Stimulated activated effector memory CD8-positive, alpha-beta T cell treated with anti-CD3 and anti-CD28 coated beads, Interleukin-12 subunit alpha, Interleukin-12 subunit beta, amount 100 ng/mL, for 72 hours (primary cell): ENCODE measurements at regions not wholly inside any gene's neighbourhood (a gene's known extent, or its start where the extent isn't known, plus 50 kb on each side); places are given as distances from the start of the nearest gene placed in this dataset.
"Not testable (repeated sequence)": the region's sequence is repeated elsewhere in the genome, so short reads cannot be mapped to it uniquely, and the experiment has no call there.

Source experiments
- ATAC-seq: fragments of 150-1000 bp; cut with Tn5 transposase; 2 replicates; pipeline ENCODE4 v1.10.0; 2021
- DNase-seq, 2 donors: peaks; one replicate each; pipeline ENCODE4 v3.0.0; 2021 to 2022; ENCODE audit warnings: low spot score in 2 of 2
- H3K27ac Mint-ChIP-seq: one replicate; pipeline ENCODE4 v1.8.0; 2022; ENCODE audit warnings: mild to moderate bottlenecking, mixed read lengths
- H3K36me3 Mint-ChIP-seq: one replicate; pipeline ENCODE4 v1.8.0; 2022; ENCODE audit warnings: mild to moderate bottlenecking, mixed read lengths
- H3K4me1 Mint-ChIP-seq: one replicate; pipeline ENCODE4 v1.8.0; 2022; ENCODE audit warnings: mixed read lengths
- H3K4me3 Mint-ChIP-seq: one replicate; pipeline ENCODE4 v1.8.0; 2022; ENCODE audit warnings: mild to moderate bottlenecking, mixed read lengths
- H3K9me3 Mint-ChIP-seq: one replicate; pipeline ENCODE4 v1.8.0; 2022; ENCODE audit warnings: mixed read lengths

DNA sequence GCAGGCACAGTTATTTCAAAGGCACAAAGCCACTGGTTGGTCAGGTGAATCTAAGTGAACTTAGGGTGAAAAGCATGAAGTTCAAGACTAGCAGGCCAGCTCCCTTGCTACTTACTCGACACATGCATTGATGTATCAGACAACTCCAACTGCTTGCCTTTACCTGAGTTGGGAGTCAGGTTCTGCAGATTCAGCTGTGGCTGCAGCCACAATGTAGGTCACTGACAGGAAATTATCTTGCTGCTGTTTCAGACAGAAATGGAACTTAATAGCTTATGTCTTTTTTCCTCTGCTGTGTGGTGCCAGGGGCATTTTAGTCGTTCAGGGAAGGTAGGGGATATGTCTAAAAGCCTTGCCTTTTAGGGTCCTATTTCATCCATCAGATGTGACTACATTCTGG lies 125.6 kb upstream of the RPH3A start:
- Mint-ChIP-seq H3K36me3 (no peaks in the 10 kb centered on the region), H3K9me3 (peaks cover 4% of the 10 kb centered on the region), H3K4me1 (peaks cover 35% of the 10 kb centered on the region), H3K27ac (peak overlapping the region; percentile 86), H3K4me3 (peak overlapping the region; percentile 23)
- ATAC-seq (peak; percentile 40), DNase-seq (no peak)

- DNase-seq (no peak), ATAC-seq (no peak)
- Mint-ChIP-seq H3K27ac (no peak overlapping the region), H3K9me3 (no peaks in the 10 kb centered on the region), H3K4me3 (no peak overlapping the region), H3K4me1 (peaks cover 16% of the 10 kb centered on the region), H3K36me3 (no peaks in the 10 kb centered on the region)
Observed at GRCh38 chr12:112671564-112671963, 120.0 kb upstream of the RPH3A start.

DNA sequence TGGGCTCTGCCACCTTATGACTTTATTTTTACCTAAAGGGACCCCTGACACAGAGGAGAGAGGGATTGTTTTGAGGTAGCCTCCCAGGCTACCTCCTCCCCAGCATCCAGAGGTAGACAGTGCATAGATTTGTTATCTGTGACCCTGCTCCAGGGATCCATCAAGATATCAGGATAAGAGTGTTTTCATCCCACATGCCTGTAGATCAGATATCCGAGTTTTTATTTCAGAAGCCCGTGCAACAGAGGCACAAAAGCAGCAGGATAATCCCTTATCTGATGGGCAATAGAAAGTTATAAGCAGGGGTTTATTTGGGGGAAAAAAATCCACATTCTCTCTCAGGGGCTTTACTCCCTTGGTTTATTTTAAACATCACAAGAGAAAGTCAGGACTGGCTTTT lies 117.0 kb upstream of the RPH3A start:
- Mint-ChIP-seq H3K27ac (no peak overlapping the region), H3K36me3 (no peaks in the 10 kb centered on the region), H3K4me1 (no peaks in the 10 kb centered on the region), H3K9me3 (no peaks in the 10 kb centered on the region), H3K4me3 (no peak overlapping the region)
- DNase-seq (no peak), ATAC-seq (no peak)

GRCh38 chr12:112676507-112676906 lies 115.0 kb upstream of the RPH3A start:
- Mint-ChIP-seq H3K36me3 (no peaks in the 10 kb centered on the region), H3K4me1 (no peaks in the 10 kb centered on the region), H3K4me3 (no peak overlapping the region), H3K9me3 (no peaks in the 10 kb centered on the region), H3K27ac (no peak overlapping the region)
- DNase-seq (no peak), ATAC-seq (no peak)

DNA sequence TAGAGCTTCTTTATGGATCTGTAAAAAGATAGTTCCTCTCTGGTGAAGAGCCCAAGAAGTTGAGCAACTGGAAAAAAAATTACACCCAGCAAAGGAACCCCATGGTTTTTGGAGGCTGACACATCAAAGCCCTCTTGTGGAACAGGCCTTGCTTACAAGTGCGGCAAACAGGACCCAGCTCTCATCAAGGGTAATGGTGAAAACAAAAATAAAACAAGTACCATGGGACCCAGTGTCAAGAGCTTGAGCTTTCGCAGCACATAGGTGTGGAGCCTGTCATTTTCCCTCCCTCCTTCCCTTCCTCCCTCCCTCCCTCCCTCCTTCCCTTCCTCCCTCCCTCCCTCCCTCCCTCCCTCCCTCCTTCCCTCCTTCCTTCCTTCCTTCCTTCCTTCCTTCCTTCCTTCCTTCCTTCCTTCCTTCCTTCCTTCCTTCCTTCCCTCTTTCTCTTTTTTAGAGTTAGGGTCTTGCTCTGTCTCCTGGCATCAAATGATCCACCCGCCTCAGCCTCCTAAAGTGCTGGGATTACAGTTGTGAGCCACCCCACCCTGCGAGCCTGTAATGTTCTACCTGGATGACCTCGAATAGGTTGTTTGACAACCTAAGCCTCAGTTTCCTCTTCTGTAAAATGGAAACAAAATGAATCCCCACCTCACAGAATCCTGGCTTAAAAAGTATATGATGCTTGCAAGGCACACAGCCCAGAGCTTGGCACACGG lies 114.3 kb upstream of the RPH3A start:
- Mint-ChIP-seq H3K36me3 (no peaks in the 10 kb centered on the region), H3K4me3 (no peak overlapping the region), H3K9me3 (no peaks in the 10 kb centered on the region), H3K27ac (no peak overlapping the region), H3K4me1 (no peaks in the 10 kb centered on the region)
- DNase-seq (no peak), ATAC-seq (no peak)

- no peak for DNase-seq
- no peak for ATAC-seq
- Mint-ChIP-seq H3K9me3 (no peaks in the 10 kb centered on the region), H3K36me3 (no peaks in the 10 kb centered on the region), H3K27ac (no peak overlapping the region), H3K4me3 (no peak overlapping the region), H3K4me1 (no peaks in the 10 kb centered on the region)
Observed at GRCh38 chr12:112680993-112681392, 110.6 kb upstream of the RPH3A start.

- H3K9me3 Mint-ChIP-seq = no peaks in the 10 kb centered on the region
- H3K27ac Mint-ChIP-seq = no peak overlapping the region
- no peaks in the 10 kb centered on the region for H3K4me1 Mint-ChIP-seq
- ATAC-seq (no peak), DNase-seq (no peak)
- no peak overlapping the region for H3K4me3 Mint-ChIP-seq
- no peaks in the 10 kb centered on the region for H3K36me3 Mint-ChIP-seq
Observed at GRCh38 chr12:112682586-112682985, 109.0 kb upstream of the RPH3A start.

DNA sequence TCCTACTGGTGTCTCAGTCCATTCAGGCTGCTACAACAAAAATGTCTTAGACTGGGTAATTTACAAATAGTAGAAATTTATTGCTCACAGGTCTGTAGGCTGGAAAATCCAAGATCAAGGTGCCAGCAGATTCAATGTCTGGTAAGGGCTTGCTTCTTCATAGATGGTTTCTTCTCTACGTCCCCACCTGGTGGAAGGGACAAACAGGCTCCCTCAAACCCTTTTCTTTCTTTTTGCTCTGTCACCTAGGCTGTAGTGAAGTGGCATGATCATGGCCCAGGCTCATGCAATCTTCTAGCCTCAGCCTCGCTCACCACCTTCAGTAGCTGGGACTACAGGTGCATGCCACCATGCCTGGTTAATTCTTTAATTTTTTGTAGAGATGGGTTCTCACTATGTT lies 106.8 kb upstream of the RPH3A start:
- H3K4me1 Mint-ChIP-seq = no peaks in the 10 kb centered on the region
- no peaks in the 10 kb centered on the region for H3K36me3 Mint-ChIP-seq
- no peak for DNase-seq
- no peak overlapping the region for H3K4me3 Mint-ChIP-seq
- no peaks in the 10 kb centered on the region for H3K9me3 Mint-ChIP-seq
- no peak overlapping the region for H3K27ac Mint-ChIP-seq
- ATAC-seq = no peak

DNA sequence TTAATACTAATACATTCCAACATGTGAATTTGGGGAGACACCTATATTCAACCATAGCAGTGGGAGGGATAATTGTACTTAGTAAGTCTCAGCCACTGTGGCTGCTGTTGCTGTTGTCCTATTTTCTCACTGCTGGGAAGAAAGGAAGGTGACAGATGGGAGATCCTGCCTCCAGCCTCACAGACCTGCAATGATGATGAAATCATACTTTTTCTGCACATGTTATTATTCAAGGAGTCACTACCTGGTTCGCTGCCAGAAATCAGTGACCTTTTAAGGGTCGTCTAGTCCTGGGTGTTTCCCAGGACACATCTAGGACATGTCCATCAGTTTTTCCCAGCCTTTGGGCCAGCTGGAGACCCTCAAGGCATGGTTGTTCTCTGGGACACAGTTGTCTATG lies 106.2 kb upstream of the RPH3A start:
- no peaks in the 10 kb centered on the region for H3K36me3 Mint-ChIP-seq
- H3K4me3 Mint-ChIP-seq = no peak overlapping the region
- H3K9me3 Mint-ChIP-seq = no peaks in the 10 kb centered on the region
- no peak overlapping the region for H3K27ac Mint-ChIP-seq
- DNase-seq = no peak
- no peak for ATAC-seq
- H3K4me1 Mint-ChIP-seq = no peaks in the 10 kb centered on the region

DNA sequence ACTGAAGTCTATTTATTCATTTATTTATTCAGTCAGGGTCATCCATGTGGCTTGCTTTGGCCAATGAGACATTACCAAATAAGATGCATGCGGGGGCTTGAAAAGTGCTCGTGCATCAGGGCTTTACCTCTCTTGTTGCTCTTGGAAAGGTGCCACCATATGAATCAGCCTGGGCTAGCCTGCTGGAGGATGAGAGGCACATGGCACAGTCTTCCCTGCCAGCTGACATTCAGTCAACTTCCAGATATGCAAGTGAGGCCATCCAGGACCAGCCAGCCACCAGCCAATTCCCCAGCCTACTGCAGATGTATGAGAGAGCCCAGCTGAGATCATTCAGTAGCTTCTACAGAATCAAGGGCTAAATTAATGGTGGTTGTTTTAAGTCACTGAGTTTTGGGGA lies 105.2 kb upstream of the RPH3A start:
- Mint-ChIP-seq H3K4me1 (no peaks in the 10 kb centered on the region), H3K9me3 (no peaks in the 10 kb centered on the region), H3K36me3 (no peaks in the 10 kb centered on the region), H3K4me3 (no peak overlapping the region), H3K27ac (no peak overlapping the region)
- DNase-seq (no peak), ATAC-seq (no peak)

DNA sequence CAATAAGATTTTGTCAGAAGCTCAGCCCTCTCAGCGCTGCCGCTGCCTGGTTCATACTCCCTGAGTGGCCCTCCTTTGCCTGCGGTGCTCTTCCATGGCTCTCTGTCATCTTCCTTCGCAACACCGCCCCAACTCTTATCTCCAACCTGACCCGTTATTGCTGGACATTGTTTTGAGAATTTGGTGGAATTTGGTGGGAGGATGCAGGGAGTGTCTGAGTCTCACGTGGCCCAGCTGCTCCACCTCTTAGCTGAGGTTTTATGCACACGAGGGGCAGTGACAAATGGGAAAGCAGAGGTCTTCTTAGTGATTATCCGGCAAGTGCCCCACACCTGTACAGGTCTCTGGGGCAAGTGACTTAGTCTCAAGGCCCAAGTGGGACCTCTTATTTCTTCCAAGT lies 97.5 kb upstream of the RPH3A start:
- no peaks in the 10 kb centered on the region for H3K36me3 Mint-ChIP-seq
- H3K27ac Mint-ChIP-seq = no peak overlapping the region
- no peak overlapping the region for H3K4me3 Mint-ChIP-seq
- peaks cover 4% of the 10 kb centered on the region for H3K9me3 Mint-ChIP-seq
- ATAC-seq = no peak
- H3K4me1 Mint-ChIP-seq = no peaks in the 10 kb centered on the region
- DNase-seq = no peak

DNA sequence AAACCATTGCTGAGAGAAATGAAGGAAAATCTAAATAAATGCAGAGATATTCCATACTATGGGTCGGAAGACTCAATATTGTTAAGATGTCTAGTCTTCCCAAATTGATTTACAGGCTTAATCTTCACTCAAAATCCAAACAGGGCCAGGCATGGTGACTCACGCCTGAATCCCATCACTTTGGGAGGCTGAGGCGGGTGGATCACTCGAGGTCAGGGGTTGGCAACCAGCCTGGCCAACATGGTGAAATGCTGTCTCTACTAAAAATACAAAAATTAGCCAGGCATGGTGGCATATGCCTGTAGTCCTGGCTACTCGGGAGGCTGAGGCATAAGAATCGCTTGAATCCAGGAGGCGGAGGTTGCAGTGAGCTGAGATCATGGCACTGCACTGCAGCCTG lies 94.1 kb upstream of the RPH3A start:
- not testable (repeated sequence) for H3K36me3 Mint-ChIP-seq, H3K27ac Mint-ChIP-seq, ATAC-seq, H3K4me3 Mint-ChIP-seq, DNase-seq, H3K4me1 Mint-ChIP-seq, H3K9me3 Mint-ChIP-seq

- no peak for DNase-seq
- Mint-ChIP-seq H3K36me3 (no peaks in the 10 kb centered on the region), H3K4me3 (no peak overlapping the region), H3K27ac (no peak overlapping the region), H3K4me1 (no peaks in the 10 kb centered on the region), H3K9me3 (no peaks in the 10 kb centered on the region)
- no peak for ATAC-seq
Observed at GRCh38 chr12:112705037-112705632, 86.4 kb upstream of the RPH3A start.

GRCh38 chr12:112710414-112710813 lies 81.1 kb upstream of the RPH3A start:
- Mint-ChIP-seq H3K36me3 (no peaks in the 10 kb centered on the region), H3K9me3 (no peaks in the 10 kb centered on the region), H3K4me3 (no peak overlapping the region), H3K27ac (no peak overlapping the region), H3K4me1 (peaks cover 13% of the 10 kb centered on the region)
- DNase-seq = no peak
- no peak for ATAC-seq

DNA sequence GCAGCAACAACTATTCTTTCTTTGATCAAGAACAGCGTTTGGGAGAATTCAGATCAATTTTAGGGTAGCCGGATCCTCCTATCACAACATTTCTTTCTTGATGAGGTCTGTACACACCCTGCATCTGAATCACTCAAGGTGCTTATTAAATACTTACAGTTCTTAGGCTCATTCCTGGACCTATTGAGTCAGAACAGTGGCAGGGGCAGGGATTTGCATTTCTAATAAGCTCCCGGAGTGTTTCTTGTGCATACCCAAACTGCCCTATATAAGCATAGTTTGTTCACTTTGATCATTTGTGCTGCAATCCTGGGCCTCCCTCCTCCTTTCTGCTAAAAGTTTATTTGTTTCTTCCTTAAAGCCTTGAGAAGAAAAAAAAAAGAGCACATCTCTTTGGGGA lies 80.5 kb upstream of the RPH3A start:
- H3K9me3 Mint-ChIP-seq = no peaks in the 10 kb centered on the region
- ATAC-seq (no peak), DNase-seq (no peak)
- H3K4me1 Mint-ChIP-seq = peaks cover 13% of the 10 kb centered on the region
- H3K27ac Mint-ChIP-seq = no peak overlapping the region
- no peaks in the 10 kb centered on the region for H3K36me3 Mint-ChIP-seq
- H3K4me3 Mint-ChIP-seq = no peak overlapping the region

DNA sequence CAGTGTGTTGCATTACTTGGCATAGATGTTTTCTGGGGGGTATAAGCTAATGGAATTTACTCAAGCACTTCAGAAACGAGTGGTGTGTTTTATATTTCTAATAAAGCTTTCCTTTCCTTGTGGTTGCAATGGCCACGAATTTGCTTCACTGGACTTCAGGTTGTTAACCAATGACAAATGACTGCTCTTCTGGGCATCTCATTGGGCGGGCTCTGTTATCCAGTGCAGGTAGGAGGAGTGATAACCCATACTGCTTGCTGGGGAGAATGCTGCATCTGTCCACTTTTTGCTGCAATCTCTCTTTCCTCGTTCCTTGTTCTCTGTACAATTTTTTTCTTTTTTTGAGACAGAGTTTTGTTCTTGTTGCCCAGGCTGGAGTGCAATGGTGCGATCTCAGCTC lies 80.0 kb upstream of the RPH3A start:
- no peak overlapping the region for H3K27ac Mint-ChIP-seq
- no peaks in the 10 kb centered on the region for H3K36me3 Mint-ChIP-seq
- ATAC-seq (no peak), DNase-seq (no peak)
- H3K9me3 Mint-ChIP-seq = no peaks in the 10 kb centered on the region
- no peak overlapping the region for H3K4me3 Mint-ChIP-seq
- H3K4me1 Mint-ChIP-seq = peaks cover 13% of the 10 kb centered on the region
